ENCODE measurements at regions not wholly inside any gene's neighbourhood (a gene's known extent, or its start where the extent isn't known, plus 50 kb on each side); places are given as distances from the start of the nearest gene placed in this dataset.

- peaks cover 13 to 32% (median 16%) of the 10 kb centered on the region in 3 experiments for H3K36me3 Mint-ChIP-seq (ENCODE audit: insufficient read depth in 1 of 3, low read depth in 3 of 3)
- no peak overlapping the region for H2BK12ac ChIP-seq (ENCODE audit: insufficient read length, low read depth, low read length)
- no peaks in the 10 kb centered on the region for H3K79me2 ChIP-seq (ENCODE audit: insufficient read depth, low read length)
These were observed 66.0 kb downstream of the CBLL2 start for GRCh38 chrX:22338740-22339139.

More at GRCh38 chrX:22338740-22339139, 66.0 kb downstream of the CBLL2 start:
- no peak overlapping the region for H4K5ac ChIP-seq (ENCODE audit: insufficient read length, low read depth, low read length)
- no peak for DNase-seq
- no peak overlapping the region for H3K4me3 Mint-ChIP-seq
- no peak overlapping the region for H3K14ac ChIP-seq (ENCODE audit: insufficient read depth, low read length)
- TF ChIP-seq CTCF (conservative IDR thresholded peaks at IDR 0.05) = no peak
- peaks cover 26 to 40% of the 10 kb centered on the region in 2 experiments for H3K9me3 Mint-ChIP-seq
- H3K4me2 ChIP-seq (ENCODE audit: insufficient read depth, insufficient read length, low read length) = no peak overlapping the region
- no peak overlapping the region for H3K9ac ChIP-seq (ENCODE audit: extremely low read depth, insufficient read length, low read length)
- H3K4me1 Mint-ChIP-seq = peaks cover 20 to 30% of the 10 kb centered on the region in 2 experiments
- peaks cover 7% of the 10 kb centered on the region for H3K9me3 ChIP-seq (ENCODE audit: control insufficient read depth, low read depth, low read length)
- no peaks in the 10 kb centered on the region for H3K79me1 ChIP-seq (ENCODE audit: insufficient read depth, low read depth, low read length, poor library complexity, severe bottlenecking)
- H2AK5ac ChIP-seq (ENCODE audit: insufficient read length, low read length) = no peak overlapping the region
- no peaks in the 10 kb centered on the region for H4K20me1 ChIP-seq (ENCODE audit: control insufficient read depth, insufficient read depth, insufficient read length)
- no peak overlapping the region for H4K8ac ChIP-seq (replicated peaks; ENCODE audit: insufficient read length, low read depth, low read length)
- no peak overlapping the region for H3K4ac ChIP-seq (ENCODE audit: low read depth, low read length)
- no peak overlapping the region for H3K18ac ChIP-seq (ENCODE audit: insufficient read length, low read depth, low read length)
- H3K23ac ChIP-seq (ENCODE audit: insufficient read length, low read depth, low read length) = no peak overlapping the region
- no peak overlapping the region for H2BK20ac ChIP-seq (ENCODE audit: low read depth, low read length, poor library complexity, severe bottlenecking)
- H3K27ac ChIP-seq (ENCODE audit: insufficient read length, low read depth, low read length) = peak overlapping the region; percentile 74
- no peaks in the 10 kb centered on the region; the same call in 1 of the 2 replicates for H3K4me1 ChIP-seq (ENCODE audit: insufficient read depth, low read length)
- H3K27me3 ChIP-seq (ENCODE audit: insufficient read depth, low read length) = no peaks in the 10 kb centered on the region
- H3K56ac ChIP-seq (ENCODE audit: insufficient read length, low read depth, low read length) = no peak overlapping the region
- no CpG with 5 or more reads among the region's 1 CpG for WGBS (ENCODE audit: extremely low coverage, insufficient read length, low lambda C conversion rate)
- no peak overlapping the region for H3T11ph ChIP-seq (ENCODE audit: low read length)
- no peak overlapping the region for H2BK5ac ChIP-seq (ENCODE audit: insufficient read length, low read length)
- no peaks in the 10 kb centered on the region for H3K23me2 ChIP-seq (ENCODE audit: insufficient read length, low read depth, low read length, poor library complexity, severe bottlenecking)
- no peak overlapping the region for H2BK120ac ChIP-seq (ENCODE audit: low read depth, low read length, poor library complexity, severe bottlenecking)
- no peaks in the 10 kb centered on the region for H3K27me3 Mint-ChIP-seq (ENCODE audit: low read depth)
- no peak overlapping the region for H4K91ac ChIP-seq (ENCODE audit: insufficient read length, low read depth, low read length)
- peak overlapping the region; percentile 86 to 93 (median 93); a peak in 6 of 7 replicates for H3K27ac Mint-ChIP-seq
- no peak overlapping the region for H2BK15ac ChIP-seq (ENCODE audit: low read depth, low read length)
- no peak overlapping the region for H2AFZ ChIP-seq (ENCODE audit: low read length)
